ENCODE measurements at regions not wholly inside any gene's neighbourhood (a gene's known extent, or its start where the extent isn't known, plus 50 kb on each side); places are given as distances from the start of the nearest gene placed in this dataset.

DNA sequence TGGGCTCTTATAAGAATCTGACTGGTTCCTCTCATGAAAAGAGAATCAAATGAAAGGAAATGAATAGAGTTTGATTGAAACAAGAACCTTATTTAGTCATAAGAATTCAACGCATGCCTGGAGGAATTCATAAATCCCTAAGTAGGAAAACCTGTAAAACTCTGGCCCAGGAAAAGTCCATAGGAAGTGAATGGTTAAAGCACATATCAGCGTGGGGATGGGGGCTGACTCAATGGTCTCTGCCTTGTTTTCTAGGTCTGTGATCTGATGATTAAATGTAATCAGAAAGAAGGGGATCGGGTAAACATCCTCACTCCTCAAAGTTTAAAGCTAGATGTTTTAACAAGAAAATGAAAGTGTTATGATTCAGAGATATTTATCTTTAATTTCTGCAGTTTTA is 759.4 kb upstream of the C9orf72 start:
- no peak for DNase-seq (ENCODE audit: low spot score)

DNA sequence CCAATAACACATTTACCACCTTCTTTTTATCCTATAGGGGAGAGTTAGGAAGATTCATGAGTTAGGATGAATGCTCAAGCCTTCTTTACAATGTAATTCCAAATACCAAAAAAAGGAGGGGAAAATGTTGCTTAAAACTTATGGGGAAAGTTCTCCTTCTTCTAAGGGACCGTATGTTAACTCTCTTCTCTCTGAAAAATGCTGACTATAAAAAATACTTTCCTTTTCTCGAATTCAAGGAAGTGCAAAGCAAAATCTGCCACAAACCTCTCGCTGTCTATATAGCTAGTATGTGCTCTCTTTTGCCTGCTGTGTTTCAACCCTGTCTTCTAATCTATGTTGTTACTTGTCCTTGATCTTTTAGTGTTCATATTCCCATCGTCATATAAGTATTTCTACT is 768.6 kb upstream of the C9orf72 start:
- no peak for DNase-seq (ENCODE audit: low spot score)

DNA sequence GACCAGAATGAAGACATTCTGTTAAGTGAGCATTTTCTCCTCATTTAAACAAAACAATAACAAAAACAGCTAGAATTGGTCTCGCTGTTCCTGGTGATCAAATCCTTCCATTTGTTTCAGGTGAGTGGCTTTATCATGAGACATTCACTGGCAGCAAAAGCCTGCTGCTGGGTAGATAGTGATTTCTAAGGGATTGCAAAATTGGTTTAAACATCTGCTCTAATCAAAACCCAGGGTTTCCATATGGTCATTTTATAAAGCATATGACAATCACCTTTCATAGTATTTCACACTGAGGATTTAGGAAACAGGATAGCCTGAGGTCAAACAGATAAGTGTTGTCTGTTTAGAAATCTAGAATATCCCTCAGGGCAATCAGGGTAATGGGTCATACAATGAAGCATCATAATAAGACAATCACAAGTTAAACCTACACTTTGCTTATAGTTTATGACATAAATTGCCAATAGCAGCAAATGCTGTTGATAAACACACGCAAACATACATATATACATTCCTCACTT is 769.6 kb upstream of the C9orf72 start:
- DNase-seq (ENCODE audit: low spot score): no peak

DNA sequence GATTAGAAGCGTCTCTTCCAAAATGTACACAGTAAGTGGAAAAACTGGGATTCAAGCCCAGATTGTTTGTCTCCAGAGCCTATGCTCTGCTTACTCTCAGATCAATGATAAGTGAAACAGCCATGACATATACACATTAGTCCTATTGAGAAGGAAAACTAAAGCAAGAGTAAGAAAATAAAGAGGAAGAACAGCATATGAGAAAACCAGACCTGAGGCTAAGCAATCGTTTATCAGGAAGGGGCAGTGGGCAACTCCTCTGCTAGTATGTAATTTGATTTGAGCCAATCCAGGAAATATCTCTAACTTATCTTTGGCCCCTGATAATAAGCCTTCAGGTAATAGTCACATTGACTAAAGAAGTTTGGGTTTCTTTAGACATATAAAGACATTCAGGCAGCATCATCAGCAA is 789.9 kb upstream of the C9orf72 start:
- no peak for DNase-seq (ENCODE audit: low spot score)

DNA sequence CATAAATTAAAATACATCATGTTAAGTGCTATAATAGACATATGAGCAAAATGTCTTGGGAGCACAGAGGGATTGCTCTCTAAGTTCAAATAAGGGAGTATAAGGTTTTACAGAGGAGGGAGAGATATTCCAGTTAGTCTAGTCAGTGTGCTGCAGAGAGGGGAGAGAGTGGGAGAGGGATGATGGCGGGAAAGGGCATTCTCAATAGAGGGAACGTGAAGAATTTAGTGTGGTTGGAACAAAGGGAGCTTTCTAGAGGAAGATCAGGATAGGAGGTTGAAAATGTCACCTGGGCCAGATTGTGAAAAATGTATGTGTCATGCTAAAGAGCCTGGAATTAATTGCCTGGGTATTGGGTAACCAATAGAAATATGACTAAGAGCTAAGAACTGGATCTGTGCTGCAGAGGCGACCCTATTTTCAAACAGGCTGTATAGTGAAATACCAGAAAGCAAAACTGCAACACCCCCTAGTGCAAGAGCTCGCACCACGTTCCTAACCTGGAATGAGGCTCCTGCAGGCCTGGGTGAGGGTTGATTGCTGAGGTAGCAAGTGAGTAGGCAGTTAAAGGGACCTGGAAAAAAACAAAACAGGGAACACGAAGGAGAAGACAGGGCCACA is 791.8 kb upstream of the C9orf72 start:
- DNase-seq (ENCODE audit: low spot score): no peak

DNA sequence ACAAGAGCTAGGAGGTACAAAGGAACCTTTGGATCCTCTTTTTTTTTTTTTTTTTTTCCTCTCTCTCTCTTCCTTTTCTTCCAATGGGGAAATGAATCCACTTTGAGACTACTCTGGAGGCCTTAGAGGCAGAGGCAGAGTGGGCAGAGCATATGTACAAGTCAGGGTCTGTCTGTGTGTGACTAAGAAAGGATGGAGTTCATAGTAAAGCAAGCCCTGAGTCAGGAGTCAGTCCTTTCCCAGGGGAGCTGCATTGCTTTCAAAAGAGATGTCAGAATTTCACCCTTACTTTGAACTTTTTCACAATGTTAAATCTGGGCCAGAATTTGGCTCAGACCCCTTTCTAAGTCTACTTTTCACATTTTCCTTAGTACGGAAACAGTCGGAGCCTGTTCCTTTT is 792.4 kb upstream of the C9orf72 start:
- no peak for DNase-seq (ENCODE audit: low spot score)

DNA sequence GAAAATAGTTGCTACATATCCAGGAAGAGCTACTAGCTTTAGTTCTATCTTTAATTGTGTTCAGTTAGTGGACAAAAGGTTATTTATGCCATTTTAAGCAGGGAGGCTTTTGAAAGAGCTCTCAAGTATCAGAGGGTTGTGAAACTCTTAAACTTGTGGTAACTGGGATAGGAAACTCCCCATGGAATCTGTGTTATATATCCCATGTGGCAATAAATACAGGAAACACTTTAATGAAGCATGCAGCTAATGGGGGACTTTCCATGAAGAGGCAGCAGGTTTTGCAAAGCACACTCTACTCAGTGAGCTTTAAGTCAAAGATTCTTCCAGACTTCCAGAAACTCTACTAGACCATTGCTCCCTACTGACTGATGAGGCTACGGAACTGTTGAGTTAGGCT is 805.0 kb upstream of the C9orf72 start:
- DNase-seq (ENCODE audit: low spot score): no peak

DNA sequence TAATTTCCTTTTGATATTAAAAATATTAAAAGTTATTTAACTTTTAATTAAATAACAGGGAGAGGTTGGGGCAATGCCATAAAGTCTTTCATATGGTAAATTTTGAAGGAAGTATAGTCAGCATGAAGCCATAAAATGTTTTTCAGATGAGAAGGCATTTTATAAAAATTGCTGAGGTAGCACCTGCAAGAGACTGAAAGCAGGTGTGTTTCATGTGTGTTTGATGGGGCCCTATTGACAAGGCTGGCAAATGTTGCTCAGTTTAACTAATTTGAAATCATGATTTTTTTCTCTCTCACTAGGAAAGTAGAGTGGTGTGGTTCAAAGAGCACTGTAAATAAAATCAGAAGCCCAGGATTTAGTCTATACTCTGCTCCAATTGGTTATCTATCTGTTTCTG is 805.8 kb upstream of the C9orf72 start:
- DNase-seq (ENCODE audit: low spot score): no peak

DNA sequence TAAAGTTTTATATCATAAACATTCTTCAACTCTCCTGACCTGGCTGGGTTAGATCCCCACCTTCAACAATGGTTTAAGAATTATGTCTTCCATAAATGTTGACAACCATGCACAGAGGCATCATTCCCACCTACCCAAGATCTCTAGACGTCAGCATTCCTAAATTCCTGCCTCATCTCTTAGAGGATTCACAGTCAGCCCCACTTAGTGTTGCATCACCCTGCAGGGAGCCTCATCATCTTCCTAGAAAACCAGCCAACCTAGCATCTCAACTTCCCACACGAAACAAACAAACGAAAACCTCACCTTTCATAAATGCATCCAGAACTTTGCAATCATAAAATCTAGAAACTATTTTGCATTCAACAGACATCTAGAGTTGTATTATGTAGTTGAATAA is 816.1 kb upstream of the C9orf72 start:
- no peak for DNase-seq (ENCODE audit: low spot score)

DNA sequence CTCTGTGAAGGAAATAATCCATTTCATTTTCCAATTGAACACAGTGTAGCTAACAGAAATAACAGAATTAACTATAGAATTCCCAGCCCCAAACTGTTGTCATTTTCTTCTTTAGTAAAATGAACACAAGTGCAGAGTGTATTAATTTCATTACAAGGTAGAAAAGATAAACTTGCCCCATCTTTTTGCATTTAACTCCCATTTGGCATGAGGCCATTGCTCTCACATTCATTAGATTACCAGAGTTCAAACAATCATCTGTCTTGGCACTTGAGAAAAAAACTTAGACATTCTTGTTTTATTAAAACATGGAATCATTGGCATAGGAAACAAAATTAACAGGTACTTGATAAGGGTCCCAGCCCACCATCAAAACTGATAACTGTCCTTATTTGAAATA is 821.5 kb upstream of the C9orf72 start:
- DNase-seq (ENCODE audit: low spot score): no peak

DNA sequence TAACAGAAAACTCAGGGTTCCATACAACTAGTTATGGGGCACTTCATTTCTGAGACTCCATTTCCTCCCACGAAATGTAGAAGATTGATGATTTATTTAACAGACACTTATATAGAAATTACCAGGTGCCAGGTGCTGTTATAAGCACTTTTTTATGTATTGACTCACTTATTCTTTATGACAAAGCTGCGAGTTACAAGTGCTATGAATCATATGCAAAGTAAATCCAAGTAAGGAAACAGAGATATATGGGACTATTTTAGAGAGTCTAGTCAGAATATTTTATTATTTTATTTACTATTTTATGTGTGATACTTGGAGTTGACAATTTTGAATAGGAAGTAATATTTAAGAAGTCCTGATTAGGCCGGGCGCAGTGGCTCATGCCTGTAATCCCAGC is 822.8 kb upstream of the C9orf72 start:
- DNase-seq (ENCODE audit: low spot score): no peak

DNA sequence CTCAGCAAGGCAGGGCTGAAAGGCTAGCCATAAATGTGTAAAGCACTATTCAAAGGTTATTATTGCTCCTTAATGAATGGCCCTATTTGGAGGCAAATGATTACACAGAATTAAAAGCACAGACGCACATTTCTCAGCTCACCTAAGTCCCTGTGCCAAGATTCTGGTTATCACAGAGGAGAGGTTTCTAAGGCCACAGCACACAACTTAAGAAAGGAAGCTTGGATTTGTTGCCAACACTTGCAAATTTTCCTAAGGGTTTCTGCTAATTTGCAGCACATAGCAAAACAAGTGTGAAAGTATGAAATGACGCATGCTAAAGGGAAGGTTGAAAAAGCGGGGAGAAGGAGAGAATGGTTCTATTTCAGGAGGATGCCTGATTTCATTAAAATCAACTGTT is 834.1 kb upstream of the C9orf72 start:
- DNase-seq (ENCODE audit: low spot score): no peak

DNA sequence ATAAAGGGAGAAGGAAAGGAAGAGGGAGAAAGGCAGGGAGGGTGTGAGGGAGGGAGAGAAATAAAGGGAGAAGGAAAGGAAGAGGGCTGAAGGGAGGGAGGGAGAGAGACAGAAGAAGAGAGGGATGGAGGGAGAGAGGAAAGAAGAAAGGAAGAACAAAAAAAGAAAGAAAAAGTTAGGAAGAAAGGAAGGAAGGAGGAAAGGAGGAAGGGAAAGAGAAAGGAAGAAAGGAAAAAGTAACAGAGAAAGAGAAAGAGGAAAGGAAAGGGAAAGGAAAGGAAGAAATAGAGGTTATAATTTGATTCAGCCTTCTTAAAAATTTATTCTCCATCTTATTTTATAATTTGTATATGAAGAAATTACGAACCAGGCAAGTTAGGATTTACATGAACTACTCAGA is 836.6 kb upstream of the C9orf72 start:
- no peak for DNase-seq (ENCODE audit: low spot score)

DNA sequence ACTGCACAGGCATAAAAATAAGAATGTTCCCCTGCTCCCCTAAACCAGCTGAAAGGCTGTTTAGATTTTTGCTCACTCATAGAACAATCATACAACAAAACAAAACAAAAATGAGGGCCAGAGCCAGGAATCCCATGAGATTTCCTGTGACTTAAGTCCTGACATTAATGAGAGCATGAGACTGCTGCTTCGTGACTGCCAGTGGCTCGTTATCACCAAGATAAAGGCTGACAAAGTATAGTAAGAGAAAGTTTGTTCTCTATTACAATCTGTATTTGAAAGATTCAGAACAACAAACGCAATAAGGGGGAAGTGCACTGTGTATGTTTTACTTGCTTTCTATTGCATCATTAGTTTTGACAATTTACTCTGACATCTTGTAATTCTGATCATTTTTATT is 837.1 kb upstream of the C9orf72 start:
- no peak for DNase-seq (ENCODE audit: low spot score)

DNA sequence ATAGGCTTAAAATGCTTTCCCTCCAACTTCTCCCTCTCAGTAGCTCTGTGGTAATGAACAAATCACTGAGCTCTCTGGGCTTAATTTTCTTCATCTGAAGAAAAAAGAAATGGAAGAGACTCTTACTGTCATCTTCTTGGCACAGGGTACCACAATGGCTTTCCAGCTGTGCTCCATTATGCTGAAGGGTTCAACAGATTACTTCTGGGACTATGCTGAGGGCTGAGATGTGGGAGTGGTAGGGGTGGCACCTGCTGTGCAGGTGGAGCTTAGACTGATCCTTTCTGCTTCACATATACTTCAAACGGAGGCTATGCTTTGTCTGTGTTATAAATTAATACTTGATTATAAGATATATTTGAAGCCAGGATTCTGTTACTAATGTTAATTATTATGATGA is 840.2 kb upstream of the C9orf72 start:
- no peak for DNase-seq (ENCODE audit: low spot score)

DNA sequence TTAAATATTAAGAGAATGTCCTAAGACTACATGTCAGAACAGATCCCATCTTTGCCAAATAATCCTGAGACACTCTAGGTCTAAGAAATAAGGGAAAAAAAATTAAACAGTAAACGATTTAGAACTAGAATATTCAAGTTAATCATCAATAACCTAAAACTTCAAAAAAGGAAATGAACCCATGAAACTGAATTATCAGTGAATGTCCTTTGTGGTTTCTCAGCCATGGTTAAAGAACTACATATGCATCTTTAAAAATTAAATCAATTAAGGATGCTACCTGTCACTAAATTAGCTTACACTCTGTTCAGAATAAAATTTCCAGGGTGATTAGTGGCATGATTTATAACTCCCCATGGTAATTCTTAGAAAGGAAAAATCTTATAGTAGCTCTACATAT is 850.0 kb upstream of the C9orf72 start:
- no peak for DNase-seq (ENCODE audit: low spot score)

DNA sequence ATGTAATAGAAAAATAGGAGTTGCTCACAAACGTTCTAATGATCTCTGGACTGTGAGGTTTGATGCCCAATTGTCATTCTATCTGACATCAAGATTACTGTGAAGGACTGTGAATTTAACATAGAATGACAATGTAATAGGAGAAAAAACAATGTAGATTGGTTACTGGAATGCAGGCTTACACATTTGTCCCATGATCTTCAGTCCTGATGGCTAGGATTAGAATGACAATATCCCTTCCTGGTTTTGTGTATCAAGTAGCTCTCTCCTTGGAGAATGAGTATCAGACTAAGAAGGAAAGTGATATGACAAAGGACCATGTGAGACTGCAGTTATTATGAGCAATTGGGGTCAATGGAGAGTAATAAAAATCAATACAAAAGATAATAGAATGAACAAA is 862.2 kb upstream of the C9orf72 start:
- DNase-seq (ENCODE audit: low spot score): no peak

DNA sequence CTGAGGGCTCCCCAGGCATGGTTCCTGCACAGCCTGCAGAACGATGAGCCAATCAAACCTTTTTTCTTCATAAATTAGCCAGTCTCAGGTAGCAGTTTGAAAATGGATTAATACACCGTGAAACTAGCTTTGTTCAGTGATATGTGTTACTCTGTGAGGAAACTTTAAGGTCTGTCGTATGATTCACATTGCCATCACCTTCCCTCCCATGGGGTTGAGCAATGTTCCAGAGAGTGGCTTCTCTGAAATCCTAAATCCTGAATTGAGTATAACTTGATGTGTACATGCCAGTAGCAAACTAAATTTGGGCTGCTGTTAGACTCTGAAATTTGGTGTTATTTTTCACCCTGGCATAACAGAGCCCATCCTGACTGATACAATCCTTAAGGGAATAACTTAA is 866.4 kb upstream of the C9orf72 start:
- no peak for DNase-seq (ENCODE audit: low spot score)

DNA sequence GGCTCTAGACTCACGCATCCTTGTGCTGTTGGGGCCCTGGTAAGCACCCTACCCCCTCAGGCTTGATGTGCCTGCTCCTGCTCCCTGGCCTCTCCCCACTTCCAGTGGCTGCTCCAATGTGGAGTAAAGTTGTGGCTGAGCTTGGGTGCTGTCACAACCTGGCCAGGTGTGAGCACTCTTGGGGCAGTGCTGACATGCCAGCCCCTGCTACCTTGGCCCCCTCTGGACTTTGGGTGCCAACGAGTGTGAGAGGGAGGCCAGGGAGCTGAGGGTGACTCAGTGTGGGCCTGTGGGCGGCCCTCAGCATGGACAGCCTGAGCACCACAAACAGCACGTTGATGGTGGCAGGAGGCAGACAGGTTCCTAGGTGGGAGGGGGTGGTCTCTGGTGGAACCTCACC is 870.2 kb upstream of the C9orf72 start:
- no peak for DNase-seq (ENCODE audit: low spot score)

DNA sequence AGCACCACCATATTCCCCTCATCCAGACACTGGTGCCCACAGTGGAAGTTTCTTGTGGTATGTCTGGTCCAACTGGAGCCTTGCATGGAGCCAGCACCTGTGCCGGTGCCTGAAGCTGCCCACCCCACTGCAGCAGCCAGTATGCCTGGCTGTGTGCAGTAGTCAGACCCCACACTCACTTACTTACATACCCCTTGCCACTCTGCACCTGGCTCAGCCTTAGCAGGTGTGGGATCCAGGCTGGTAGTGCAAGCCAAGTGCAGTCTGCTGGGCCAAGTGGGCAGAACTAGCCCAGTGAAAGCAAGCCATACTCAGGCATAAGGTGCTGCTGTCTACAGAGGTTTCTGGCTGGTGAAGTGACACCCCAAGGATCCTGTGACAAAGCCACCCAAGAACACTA is 871.4 kb upstream of the C9orf72 start:
- DNase-seq (ENCODE audit: low spot score): no peak

DNA sequence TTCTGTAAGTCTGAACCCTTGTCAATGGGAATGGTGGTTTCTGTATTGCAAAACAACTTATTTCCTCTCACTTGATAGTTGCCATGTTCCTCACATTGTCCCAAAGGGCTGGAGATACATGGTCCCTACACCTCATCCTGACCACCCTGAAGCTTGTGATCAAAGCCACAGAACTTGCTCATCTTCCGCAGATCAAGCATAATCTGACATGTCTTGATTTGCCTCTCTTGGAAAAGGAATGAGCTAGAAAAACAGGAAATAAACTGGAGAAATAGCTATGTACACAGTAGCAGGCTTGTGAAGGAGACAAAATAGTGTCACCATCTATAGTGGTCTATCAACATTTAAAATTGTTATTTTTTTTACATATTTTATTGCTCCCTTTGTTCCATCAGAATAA is 871.9 kb upstream of the C9orf72 start:
- DNase-seq (ENCODE audit: low spot score): no peak

DNA sequence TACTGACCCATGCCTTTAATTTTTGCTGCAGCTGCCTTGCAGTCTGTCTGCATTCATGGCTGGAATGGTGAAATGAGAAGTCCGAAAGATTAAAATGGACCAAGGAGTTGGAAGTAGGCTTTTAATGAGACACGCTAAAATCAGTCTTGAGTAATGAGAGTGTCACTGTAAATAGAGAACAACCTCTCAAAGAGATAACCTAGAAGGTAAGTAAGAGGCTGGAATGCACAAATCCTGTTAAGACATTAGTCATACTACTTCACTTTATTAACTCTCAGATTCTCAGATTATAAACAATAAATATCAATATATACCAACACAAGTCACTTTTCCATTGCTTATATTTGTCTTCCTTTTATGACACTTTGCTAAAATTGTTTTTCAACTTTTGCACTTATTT is 880.6 kb upstream of the C9orf72 start:
- DNase-seq (ENCODE audit: low spot score): no peak

DNA sequence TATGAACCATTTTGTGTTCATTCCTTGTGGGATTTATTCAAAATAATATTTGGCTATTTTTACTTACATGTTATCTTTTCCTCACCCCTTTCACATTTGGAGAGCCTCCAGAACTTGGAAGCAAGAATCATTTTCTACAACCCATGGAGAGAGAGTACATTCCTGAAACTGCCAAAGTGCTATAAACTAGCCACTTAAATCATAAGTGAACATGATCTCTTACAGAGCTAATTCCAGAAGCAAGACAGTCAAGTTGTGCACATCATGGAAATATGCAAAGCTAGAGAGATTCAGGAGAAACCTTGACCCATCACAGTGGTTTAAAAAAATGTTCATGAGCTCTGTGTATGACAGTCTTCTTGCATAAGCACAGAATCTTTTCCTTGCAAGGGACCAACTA is 883.6 kb upstream of the C9orf72 start:
- DNase-seq (ENCODE audit: low spot score): no peak

DNA sequence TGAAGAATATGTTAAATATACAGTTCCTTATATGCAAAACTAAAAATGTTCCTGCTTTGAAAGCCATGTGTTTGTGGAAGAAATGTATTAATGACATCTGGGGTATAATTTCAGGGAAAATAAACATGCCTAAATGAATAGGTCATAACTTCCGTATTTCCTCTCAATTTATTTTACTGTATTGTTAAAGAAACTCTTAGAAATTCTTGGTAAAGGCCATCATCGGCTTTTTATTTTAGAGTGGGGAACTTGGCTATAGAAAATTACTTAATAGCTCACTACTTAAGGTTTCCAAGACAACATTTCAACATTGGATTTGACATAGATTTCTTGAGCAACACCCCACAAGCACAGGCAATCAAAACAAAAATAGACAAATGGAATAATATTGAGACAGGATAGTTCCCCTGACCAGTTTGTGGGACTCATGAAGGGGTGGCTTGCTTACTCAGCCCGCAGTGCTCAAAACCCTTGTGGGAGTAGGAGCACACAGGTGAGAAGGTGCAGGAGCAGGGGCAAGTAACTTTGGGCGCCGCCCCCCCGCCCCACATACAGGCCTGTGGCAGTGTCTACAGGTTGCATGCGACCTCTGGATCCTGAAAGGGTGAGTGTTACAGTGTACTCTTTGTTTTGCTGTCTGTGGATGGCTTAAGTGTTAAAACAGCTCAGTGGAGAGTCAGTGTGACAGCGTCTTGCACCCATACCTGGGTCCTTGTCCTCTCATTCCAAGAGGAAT is 891.4 kb upstream of the C9orf72 start:
- no peak for DNase-seq (ENCODE audit: low spot score)

Measured in kidney capillary endothelial cell (primary cell).